Panc1 (cell line): ENCODE measurements at regions not wholly inside any gene's neighbourhood (a gene's known extent, or its start where the extent isn't known, plus 50 kb on each side); places are given as distances from the start of the nearest gene placed in this dataset.

Experiments
- ATAC-seq: fragments of 200-7000 bp; cut with Tn5 transposase; 2 replicates; pipeline ENCODE4 v1.9.1; 2020; ENCODE audit warnings: mild to moderate bottlenecking, moderate library complexity
- BruUV-seq: library from RNA; stranded (reverse); fragments of 400-500 nt; replicated peaks from 2 replicates; lab custom pipeline; 2021; lab: Mats Ljungman, UMichigan
- CTCF ChIA-PET: fragments of 300-600 bp; sonication (Branson Sonifier 250); formaldehyde crosslinking; loops from one replicate; lab custom pipeline; 2022; ENCODE audit warnings: antibody characterized with exemption; lab: Charles Lee
- POLR2A ChIA-PET: fragments of 300-600 bp; sonication (Branson Sonifier 250); formaldehyde crosslinking; loops from one replicate; lab custom pipeline; 2022; ENCODE audit warnings: antibody characterized with exemption; lab: Charles Lee
- DNase-seq: peaks from one replicate; pipeline ENCODE4 v3.0.0-alpha.2; 2010; ENCODE audit warnings: low read depth, low spot score
- H3K27ac ChIP-seq: 2 replicates; pipeline ENCODE4 v1.5.1; 2011; ENCODE audit warnings: mild to moderate bottlenecking, low read length, inconsistent platforms
- H3K27me3 ChIP-seq: fragments of 200-500 bp; sonication (Bioruptor generic); 2 replicates; pipeline ENCODE4 v1.6.0; 2014; ENCODE audit warnings: low read length, inconsistent platforms; ENCODE audit not compliant: control insufficient read depth, insufficient read depth
- H3K36me3 ChIP-seq: fragments of 200-500 bp; sonication (Bioruptor generic); 2 replicates; pipeline ENCODE4 v1.5.1; 2014; ENCODE audit warnings: inconsistent platforms, mild to moderate bottlenecking, low read length, moderate library complexity; ENCODE audit not compliant: control insufficient read depth, insufficient read depth
- H3K4me1 ChIP-seq: 2 replicates; pipeline ENCODE4 v1.5.1; 2011; ENCODE audit warnings: inconsistent platforms, mild to moderate bottlenecking, low read length, moderate library complexity; ENCODE audit not compliant: control insufficient read depth, insufficient read depth
- H3K4me3 ChIP-seq, 2 experiments: 2 replicates each; pipeline ENCODE4 v1.5.1; 2011 to 2012; ENCODE audit warnings: low read depth in 2 of 2, low read length in 2 of 2, mild to moderate bottlenecking in 2 of 2, inconsistent platforms in 1 of 2, moderate library complexity in 1 of 2
- H3K9me3 ChIP-seq: fragments of 200-500 bp; sonication (Bioruptor generic); 2 replicates; pipeline ENCODE4 v1.5.1; 2014; ENCODE audit warnings: low read depth, mild to moderate bottlenecking, inconsistent platforms, low read length, moderate library complexity; ENCODE audit not compliant: control insufficient read depth, insufficient read depth
- CTCF ChIP-seq: fragments of 450-650 bp; IDR thresholded peaks from 2 replicates; pipeline ENCODE4 v1.5.1; 2017; ENCODE audit warnings: mild to moderate bottlenecking
- POLR2AphosphoS5 ChIP-seq: IDR thresholded peaks from 2 replicates; pipeline ENCODE4 v1.6.1; 2012; ENCODE audit warnings: mild to moderate bottlenecking, low read depth, low read length, moderate library complexity
- REST ChIP-seq, 2 experiments: IDR thresholded peaks; 2 replicates each; pipeline ENCODE4 v1.6.1; 2011 to 2012; ENCODE audit warnings: low read depth in 2 of 2, control low read depth in 1 of 2, low read length in 1 of 2, mild to moderate bottlenecking in 1 of 2, moderate library complexity in 1 of 2; ENCODE audit not compliant: insufficient read depth in 1 of 2
- SIN3A ChIP-seq: IDR thresholded peaks from 2 replicates; pipeline ENCODE4 v1.6.1; 2012; ENCODE audit warnings: low read depth, mild to moderate bottlenecking, low read length, moderate library complexity, borderline replicate concordance; ENCODE audit not compliant: insufficient read depth
- TCF7L2 ChIP-seq: IDR thresholded peaks from 2 replicates; pipeline ENCODE4 v1.6.1; 2011; ENCODE audit warnings: mild to moderate bottlenecking, low read depth, low read length, inconsistent platforms
- in situ Hi-C: cut with HindIII; loops from 2 replicates; pipeline ENCODE4 v1.10.0; 2016; ENCODE audit warnings: low sequenced_read_pairs, low pct_unique_long_range_greater_than_20kb
- intact Hi-C: fragments of 100-400 bp; cut with micrococcal nuclease; formaldehyde crosslinking; loops from one replicate; pipeline ENCODE4 v1.10.0; 2022; ENCODE audit not compliant: unreplicated experiment

- no peak for ATAC-seq
- no peak overlapping the region for H3K27ac ChIP-seq
- H3K4me3 ChIP-seq = no peak overlapping the region
- H3K36me3 ChIP-seq = no peaks in the 10 kb centered on the region
- BruUV-seq = no TSS peak
- no peak for DNase-seq
- no peaks in the 10 kb centered on the region for H3K9me3 ChIP-seq
- no peaks in the 10 kb centered on the region for H3K4me1 ChIP-seq
- intact Hi-C loops = no loop called here
- ChIA-PET CTCF (no interaction called here), POLR2A (no interaction called here)
- TF ChIP-seq POLR2AphosphoS5 (no peak), TCF7L2 (no peak), SIN3A (no peak), CTCF (no peak), REST (IDR thresholded peaks at IDR 0.05; ENCODE audit: insufficient read depth in 1 of 2, low read depth in 2 of 2, low read length in 1 of 2) (no peak)
- in situ Hi-C loops = no loop called here
- no peaks in the 10 kb centered on the region for H3K27me3 ChIP-seq
Observed at GRCh38 chr18:44265437-44265836, 415.3 kb upstream of the SETBP1 start.

DNA sequence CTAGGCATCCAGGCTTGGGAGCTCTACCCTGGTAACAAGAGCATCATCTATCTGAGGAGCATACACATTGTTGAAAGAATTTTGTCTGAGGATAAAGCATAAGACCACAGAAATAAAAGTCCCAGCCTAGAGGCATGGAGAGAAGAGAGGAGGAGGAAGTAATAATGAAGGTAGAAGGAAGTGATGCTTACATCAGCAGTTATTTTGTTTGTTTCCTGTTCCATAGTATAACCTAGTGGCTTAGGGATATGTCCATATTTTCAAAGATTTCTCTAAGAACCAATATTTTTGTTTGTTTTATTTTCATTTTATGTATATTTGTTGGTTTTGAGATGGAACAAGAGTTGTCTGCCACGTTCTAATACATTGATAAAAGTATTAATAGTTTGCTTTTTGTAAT is 407.4 kb upstream of the SETBP1 start:
- DNase-seq (no peak), ATAC-seq (no peak)
- Histone ChIP-seq H3K27ac (no peak overlapping the region), H3K4me1 (no peaks in the 10 kb centered on the region), H3K36me3 (no peaks in the 10 kb centered on the region), H3K27me3 (no peaks in the 10 kb centered on the region), H3K9me3 (no peaks in the 10 kb centered on the region), H3K4me3 (no peak overlapping the region)
- POLR2A ChIA-PET = no interaction called here
- CTCF ChIA-PET = no interaction called here
- intact Hi-C loops = no loop called here
- in situ Hi-C loops = no loop called here
- TF ChIP-seq CTCF = no peak
- TF ChIP-seq POLR2AphosphoS5 = no peak
- TF ChIP-seq REST (IDR thresholded peaks at IDR 0.05; ENCODE audit: insufficient read depth in 1 of 2, low read depth in 2 of 2, low read length in 1 of 2) = no peak
- no peak for TF ChIP-seq TCF7L2
- no peak for TF ChIP-seq SIN3A
- no TSS peak for BruUV-seq
